Inferior parietal cortex (tissue), 1 donor: ENCODE measurements at regions not wholly inside any gene's neighbourhood (a gene's known extent, or its start where the extent isn't known, plus 50 kb on each side); places are given as distances from the start of the nearest gene placed in this dataset.
A peak's percentile ranks its signal among the peaks of the same experiment; 100 is the strongest.
"Not testable (repeated sequence)": the region's sequence is repeated elsewhere in the genome, so short reads cannot be mapped to it uniquely, and the experiment has no call there.

Source experiments
- DNase-seq: peaks from one replicate; pipeline ENCODE4 v3.0.0-alpha.2; 2016; ENCODE audit errors: extremely low spot score

DNA sequence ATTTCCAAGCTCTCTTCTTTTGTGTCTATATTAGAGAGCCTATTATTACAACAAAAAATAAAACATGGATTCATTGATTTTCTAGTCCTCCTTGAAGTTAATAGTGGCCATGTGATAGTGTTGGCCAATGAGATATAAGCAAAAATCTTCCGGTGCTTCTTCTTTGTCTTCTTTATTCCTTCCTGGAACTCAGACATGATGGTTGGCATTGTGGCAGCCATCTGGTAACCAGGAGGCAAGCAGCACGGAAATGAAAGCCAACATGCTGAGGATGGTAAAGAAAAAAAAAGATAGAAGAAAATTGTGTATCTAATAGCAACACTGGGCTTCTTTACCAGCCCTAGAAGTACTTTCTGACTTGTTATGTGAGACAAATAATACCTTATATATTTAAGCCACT is 50.8 kb upstream of the SEL1L start:
- no peak for DNase-seq

DNA sequence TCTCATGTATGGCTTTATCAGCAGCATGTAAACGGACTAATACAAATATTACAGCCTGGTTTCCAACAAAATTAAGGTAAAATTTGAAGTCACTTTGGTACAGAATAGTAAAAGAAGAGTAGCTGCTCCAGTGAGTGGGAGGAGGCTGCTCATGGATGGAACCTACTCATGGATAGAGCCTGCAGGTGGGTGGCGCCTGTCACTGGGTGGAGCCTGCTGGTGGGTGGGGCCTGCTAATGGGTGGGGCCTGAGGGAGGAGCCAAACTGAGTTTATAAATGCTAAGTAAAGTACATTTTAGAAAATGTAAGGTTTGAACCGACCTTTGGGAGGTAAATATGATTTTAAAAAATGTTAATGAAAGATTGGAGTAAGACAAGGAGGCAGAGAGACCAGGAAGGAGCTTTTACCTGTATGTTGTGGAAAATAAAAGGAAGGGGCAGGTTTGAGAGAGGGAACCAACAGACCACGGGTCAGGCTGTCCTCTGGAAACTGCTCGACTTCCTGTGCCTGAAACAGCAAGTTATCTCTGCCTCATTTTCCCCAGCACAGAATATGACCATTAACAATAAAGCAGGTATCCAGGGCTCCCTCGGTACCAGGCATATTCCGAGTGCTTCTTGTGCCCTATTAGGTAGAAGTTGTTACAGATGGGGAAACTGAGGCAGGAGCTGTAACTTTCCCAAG is 55.9 kb upstream of the SEL1L start:
- no peak for DNase-seq

DNA sequence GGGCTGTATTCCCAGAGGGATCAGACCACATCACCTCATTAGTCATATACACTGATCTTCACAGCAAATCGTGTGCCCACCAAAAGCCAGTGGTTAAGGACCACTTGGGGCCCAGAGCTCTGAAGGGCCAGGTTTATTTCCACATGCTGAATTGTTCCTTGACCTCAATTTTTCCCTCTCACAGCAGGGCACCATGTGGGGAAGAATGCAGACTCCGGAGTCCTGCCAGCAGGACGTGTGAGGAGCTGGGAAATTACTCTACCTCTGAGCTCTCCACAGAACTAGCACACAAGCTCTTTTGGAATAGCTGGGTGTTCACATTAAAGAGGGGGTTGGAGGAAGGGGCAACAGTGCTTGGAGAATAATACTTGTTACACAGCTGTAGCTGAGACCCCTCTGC is 57.6 kb upstream of the SEL1L start:
- no peak for DNase-seq

DNA sequence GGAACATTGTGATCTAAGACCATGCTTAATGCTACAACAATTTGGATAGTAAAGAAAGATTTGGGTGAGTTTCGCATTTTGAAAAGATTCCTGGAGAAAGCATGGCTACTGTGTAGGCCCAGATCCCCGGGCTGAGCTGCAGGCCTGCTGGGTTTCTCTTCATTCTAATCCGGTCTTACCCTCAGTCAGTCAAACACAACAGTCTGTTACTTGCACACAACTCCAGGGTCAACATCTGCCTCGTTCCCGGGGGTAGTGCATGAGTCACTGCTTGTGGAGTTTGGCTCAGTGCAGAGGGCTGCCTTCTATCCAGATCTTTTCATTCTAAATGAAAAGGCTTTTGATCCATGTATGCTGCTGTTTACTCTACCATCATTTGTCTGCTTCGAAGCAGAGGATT is 60.4 kb upstream of the SEL1L start:
- DNase-seq, result peak; percentile 22

DNA sequence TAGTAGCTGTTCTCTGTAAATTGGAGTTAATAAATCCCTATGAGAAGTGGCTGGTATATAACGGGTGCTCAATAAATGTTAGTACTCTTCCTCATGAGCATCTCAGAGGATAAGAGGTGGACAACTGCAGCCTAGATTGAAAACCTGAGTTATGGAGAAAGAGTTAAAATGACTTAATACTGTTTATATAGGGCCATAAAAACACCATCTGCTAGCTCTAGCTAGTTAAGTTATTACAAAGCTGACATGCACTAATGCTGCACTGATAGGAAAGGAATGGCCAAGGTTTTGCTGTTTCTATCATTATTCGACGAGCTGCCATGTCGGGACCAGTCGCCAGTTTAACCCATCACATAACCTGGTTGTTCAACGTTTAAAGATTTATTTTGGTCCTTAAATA is 72.0 kb upstream of the SEL1L start:
- no peak for DNase-seq

DNA sequence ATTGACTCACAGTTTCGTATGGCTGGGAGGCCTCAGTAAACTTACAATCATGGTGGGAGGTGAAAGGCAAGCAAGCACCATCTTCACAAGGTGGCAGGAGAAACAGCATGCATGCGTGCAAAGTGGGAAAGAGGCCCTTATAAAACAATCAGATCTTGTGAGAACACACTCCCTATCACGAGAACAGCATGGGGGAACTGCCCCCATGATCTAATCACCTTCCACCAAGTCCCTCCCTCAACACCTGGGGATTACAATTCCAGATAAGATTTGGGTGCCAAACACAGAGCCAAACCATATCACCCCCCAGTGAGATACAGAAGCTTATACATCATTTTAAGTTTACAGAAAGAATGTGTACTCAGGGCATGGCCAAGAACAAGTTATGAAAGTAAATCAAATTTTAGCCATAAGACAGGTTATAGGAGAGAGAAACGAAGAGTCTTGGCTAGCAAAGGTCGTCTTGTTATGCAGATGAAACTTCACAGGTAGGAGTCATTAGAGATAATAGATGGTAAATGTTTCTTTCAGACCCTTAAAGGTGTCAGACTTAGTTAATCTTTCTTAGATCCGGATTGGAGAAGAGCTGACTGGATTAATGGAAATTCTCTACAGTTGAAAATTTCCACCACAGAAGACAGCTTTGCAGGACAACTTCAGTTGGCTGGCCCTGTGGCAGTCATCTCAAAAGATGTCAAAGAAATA is 79.8 kb upstream of the SEL1L start:
- no peak for DNase-seq

DNA sequence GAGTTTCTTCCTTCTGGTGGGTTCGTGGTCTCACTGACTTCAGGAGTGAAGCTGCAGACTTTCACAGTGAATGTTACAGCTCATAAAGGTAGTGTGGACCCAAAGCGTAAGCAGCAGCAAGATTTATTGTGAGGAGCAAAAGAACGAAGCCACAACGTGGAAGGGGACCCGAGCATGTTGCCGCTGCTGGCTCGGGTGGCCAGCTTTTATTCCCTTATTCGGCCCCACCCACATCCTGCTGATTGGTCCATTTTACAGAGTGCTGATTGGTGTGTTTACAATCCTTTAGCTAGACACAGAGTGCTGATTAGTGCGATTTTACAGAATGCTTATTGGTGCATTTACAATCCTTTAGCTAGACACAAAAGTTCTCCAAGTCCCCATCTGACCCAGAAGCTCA is 80.6 kb upstream of the SEL1L start:
- DNase-seq, result not testable (repeated sequence)

DNA sequence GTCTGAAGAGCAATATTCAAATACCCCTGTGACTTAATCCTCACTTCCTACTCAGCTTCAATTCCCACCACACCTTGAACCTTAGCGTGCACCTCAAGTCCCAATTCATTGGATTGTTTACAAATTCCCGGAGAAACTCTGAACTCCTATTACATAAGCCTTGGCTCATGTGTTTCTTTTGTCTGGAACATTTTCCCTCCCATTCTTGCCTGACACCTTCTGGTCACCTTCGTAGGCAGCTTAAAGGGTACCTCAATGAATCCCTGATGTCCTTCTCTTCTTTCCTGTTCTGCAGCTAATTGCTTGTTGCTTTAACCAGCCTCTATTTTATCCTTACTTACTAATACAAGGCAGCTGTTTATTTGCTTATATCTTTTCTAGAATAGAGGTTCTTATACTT is 85.0 kb upstream of the SEL1L start:
- no peak for DNase-seq

DNA sequence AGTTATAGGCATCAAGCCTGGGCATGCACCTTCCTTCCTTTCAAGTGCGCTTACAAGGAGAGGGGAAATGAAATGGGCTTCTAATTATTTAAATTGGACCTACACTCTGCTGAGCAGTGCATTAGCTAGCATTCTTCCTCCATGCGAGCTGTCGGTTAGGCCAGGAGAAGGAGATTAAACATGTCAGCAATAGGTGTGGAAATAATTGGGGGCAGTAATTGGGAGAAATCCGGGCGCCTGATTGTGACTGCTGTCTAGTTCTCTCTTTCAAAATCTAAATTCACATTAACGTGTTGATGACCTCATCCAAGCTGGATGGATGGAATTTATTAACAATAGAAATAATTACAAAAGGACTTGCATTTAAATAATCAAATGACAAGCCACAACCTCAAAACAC is 86.2 kb upstream of the SEL1L start:
- DNase-seq, result no peak

DNA sequence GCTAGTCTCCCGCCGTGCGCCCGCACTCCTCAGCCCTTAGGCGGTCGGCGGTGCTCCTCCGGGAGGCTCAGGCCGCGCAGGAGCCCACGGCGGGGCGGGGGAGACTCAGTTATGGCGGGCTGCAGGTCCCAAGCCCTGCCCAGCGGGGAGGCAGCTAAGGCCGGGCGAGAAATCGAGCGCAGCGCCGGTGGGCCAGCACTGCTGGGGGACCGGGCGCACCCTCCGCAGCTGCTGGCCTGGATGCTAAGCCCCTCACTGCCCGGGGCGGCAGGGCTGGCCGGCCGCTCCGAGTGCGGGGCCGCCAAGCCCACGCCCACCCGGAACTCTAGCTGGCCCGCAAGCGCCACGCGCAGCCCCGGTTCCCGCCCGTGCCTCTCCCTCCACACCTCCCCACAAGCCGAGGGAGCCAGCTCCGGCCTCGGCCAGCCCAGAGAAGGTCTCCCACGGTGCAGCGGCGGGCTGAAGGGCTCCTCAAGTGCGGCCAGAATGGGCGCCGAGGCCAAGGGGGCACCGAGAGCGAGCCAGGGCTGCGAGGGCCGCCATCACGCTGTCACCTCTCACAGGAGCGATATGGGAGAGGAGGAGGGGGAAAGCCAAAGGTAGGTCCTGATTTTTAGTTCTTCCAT is 90.2 kb upstream of the SEL1L start:
- DNase-seq, result not testable (repeated sequence)

DNA sequence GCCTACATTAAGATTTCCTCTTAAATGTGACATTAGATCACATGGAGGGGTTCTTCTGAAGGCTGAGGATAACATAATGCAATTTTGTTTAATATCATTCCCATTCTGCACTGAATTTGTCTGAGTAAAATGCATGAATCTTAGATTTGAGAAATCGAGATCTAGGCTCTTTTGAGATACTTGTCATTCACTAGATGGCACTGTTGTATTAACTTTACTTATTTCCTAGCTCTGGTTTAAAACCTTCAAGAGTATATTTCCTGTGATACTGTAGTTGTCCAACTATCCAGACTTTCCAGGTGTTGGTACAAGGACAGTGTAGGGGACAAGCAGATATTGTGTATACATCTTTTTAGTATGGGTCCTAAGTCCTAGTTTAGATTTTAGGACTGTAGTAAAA is 91.7 kb upstream of the SEL1L start:
- peak; percentile 76 for DNase-seq

DNA sequence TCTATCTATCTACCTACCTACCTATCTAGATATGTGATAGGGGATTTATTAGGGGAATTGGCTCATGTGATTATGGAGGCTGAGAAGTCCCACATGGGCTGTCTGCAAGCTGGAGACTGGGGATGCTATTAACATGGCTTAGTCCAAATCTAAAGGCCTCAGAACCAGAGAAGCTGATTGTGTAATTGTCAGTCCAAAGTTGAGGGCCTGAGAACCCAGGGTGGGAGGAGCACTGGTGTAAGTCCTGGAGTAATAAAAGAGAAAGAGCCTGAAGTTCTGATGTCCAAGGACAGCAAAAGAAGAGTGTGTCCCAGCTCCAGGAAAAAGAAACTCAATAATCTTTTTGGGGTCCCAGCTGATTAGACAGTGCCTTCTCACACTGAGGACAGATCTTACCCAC is 98.5 kb upstream of the SEL1L start:
- no peak for DNase-seq

DNA sequence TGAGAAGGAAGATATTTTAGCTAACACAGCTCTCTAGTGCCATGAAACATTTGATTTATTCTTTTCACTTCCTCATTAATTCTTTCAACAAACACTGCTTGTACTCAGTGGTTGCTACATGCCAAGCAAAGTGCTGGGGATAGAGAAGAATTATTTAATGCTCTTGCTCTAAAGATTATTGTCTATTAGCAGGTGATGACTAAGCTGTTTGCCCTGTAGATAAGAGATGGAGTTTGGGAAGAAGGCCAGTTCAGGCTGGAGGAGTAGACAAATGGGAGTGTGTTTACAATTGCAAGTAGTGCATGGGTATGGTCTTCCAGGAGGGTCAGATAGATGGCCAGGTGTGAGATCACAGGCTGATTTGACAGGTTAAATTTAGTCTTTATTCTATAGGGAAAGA is 99.8 kb upstream of the SEL1L start:
- DNase-seq, result no peak

DNA sequence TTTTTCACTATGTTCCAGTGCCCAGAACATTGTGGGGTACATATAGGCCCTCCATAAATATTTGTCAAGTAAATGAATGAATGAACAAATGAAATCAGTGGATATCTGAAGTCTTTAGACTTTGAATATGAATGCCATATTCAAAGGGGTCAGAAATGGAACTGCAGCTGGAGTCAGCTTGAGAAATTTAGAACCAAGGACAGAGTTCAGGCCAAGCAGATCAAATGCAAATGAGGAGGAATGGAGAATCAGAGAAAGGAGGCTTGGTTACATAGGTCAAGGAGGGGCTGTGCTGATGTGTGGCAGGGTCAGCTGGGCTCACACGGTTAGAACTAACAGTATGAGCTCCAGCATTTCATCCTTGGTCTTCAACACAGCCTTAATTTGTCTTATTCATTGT is 104.0 kb upstream of the SEL1L start:
- no peak for DNase-seq

DNA sequence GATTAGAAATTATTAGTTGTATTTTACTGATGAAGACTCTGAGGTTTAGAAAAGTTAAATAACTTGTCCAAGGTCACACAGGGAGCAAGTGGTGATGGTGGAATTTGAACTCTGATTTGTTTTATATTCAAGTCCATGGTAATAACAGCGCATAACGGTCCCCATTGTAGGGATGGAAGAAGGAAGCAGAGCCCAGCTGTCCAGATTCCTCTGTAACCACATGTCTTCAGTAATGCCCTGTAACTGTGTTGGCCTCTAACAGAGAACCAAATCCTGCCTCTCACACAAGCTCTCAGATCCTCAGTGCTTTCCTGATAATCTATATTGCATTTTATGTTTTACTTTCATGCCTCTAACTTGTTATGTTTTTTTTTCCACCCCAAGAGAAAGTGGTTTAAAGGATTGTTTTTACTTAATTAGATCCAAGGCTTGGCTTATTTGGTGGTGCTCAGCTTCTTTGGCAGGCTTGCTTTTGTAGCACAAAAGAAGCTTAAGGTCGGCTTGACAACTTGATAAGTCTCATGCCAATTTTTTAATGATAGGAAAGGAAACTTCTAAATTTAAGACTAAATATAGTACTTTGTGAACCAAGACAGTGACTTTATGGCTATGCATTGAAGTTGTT is 105.1 kb upstream of the SEL1L start:
- no peak for DNase-seq

DNA sequence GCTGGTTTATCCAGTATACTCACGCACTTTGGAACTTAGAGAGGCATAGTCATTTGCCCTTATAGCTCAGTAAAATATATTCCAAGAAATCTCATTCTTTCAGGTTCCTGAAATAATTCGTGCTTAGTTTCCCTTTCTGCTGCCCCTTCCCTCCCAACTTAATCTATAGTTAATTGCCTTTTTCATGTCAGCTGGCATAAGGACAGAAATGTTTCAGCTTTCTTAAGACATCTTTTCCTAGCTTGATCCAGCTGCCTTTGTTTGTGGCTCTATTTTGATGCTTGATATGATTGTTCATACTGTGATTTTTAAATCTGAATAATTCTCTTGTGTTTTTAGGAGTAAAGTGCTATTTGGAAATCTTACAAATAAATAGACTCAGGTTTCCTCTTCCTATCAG is 120.0 kb upstream of the SEL1L start:
- no peak for DNase-seq

DNA sequence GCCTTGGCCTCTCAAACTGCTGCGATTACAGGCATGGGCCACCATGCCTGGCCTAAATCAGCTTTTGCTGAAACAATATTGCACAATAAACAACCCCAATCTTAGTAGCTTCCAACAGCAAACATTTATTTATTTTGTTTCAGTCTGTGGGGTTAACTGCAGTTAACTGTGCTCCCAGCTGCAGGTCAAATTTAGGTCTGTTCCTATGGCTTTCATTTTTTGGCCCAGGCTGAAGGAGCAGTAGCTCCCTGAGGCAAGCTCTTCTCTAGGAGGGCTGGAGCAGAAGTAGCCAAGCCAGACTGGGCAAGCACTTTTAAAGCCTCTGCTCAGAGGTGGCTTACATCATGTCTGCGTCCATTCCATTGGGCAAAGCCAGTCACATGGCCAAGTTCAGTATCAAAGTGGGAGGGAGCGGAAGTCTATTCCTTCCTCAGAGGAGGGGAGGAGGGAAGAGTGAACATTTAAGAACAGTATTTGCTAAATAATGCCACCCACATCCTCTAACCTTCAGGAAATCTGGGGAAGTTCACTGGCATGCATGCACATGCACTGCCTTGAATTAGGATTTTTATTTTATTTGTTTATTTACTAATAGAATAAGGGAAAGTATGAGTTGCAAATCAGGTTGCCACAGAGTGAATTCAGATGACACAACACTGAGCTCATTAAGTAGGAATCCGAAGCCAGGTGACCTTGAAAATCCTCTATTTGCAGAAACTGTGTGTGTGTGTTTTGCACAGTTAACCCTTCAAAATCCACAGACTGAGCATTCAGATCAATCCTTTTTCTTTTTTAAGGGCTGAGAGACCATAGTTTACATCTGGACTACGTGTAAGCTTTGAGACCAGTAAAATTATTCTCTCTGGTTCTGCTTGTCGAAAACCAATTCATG is 122.0 kb upstream of the SEL1L start:
- DNase-seq, result no peak

DNA sequence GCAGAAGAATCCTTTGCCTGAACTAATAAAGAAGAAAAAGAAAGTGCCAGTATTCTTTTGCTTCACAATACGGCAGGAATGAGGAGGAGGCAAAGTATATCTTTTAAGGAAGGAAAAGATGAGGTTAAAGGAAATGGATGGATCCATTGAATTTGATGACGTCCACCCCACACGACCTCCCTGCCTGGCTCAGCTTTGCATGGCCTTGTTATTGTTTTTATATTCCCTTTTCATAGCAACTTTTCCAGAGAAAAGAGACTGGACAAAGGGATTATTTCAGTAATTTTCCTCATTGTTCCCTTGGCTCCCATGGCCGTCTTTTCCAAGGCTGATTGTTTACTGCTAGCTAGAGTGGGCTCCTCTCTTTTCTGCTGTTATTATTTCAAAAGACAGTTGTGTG is 123.2 kb upstream of the SEL1L start:
- no peak for DNase-seq

DNA sequence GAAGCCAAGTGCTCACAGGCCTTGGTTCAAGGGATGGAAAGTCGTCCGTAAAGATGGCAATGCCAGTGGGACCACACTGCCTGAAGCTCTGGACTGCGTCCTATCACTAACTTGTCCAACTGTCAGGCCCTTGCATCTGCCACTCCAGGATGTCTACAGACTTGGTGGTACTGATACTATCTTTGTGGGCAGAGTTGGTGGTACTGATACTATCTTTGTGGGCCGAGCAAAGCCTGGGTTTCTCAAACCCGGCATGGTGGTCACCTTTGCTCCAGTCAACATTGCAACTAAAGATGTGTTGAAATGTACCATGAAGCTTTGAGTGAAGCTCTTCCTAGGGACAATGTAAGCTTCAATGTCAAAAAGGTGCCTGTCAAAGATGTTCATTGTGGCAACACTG is 128.4 kb upstream of the SEL1L start:
- no peak for DNase-seq

DNA sequence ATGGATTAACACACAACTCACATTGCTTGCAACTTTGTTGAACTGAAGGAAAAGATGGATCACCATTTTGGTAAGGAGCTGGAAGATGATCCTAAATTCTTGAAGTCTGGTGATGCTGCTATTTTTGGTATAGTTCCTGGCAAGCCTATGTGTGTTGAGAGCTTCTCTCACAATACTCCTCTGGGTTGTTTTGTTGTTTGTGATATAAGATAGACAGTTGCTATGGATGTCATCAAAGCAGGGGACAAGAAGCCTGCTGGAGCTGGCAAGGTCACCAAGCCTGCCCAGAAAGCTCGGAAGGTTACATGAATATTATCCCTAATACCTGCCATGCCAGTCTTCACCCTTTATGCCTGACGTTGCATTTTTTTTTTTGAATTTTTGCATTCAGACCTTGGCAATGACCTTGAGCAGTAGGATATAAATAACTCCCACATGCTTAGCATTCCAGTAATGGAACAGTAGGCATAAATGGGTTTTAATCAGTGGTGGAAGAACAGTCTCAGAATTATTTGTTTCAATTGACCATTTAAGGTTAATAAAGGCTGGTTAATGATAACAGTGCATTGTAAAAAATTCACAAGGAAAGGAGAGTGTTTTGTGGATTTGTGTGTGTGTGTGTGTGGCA is 129.0 kb upstream of the SEL1L start:
- DNase-seq, result no peak

DNA sequence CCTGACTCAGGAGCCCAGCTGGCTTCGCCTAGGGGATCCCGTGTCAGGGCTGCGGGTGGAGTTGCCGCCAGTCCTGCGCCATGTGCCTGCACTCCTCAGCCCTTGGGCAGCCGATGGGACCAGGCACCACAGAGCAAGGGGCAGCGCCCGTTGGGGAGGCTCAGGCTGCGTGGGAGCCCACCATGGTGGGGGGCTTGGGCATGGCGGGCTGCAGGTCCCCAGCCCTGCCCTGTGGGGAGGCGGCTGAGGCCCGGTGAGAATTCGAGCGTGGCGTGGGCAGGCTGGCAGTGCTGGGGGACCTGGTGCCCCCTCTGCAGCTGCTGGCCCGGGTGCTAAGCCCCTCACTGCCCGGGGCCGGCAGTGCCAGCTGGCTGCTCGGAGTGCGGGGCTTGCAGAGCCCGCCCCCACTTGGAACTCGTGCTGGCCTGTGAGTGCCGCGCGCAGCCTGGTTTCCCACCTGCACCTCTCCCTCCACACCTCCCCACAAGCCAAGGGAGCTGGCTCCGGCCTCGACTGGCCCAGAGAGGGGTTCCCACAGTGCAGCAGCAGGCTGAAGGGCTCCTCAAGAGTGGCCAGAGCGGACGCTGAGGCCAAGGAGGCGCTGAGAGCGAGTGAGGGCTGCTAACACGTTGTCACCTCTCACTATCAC is 135.1 kb upstream of the SEL1L start:
- DNase-seq, result no peak
